NCI-H526 (cell line): ENCODE measurements at regions not wholly inside any gene's neighbourhood (a gene's known extent, or its start where the extent isn't known, plus 50 kb on each side); places are given as distances from the start of the nearest gene placed in this dataset.

ENCODE experiments used
- DNase-seq, 2 experiments: peaks; one replicate each; lab custom pipeline; 2025; lab: John Stamatoyannopoulos, UW

- DNase-seq, result no peak
These were observed 149.5 kb downstream of the PCSK1 start for GRCh38 chr5:96283589-96283988.

GRCh38 chr5:96282020-96282419 is 151.0 kb downstream of the PCSK1 start:
- no peak for DNase-seq

- DNase-seq, result no peak
These were observed 152.1 kb downstream of the PCSK1 start for GRCh38 chr5:96280946-96281393.

DNA sequence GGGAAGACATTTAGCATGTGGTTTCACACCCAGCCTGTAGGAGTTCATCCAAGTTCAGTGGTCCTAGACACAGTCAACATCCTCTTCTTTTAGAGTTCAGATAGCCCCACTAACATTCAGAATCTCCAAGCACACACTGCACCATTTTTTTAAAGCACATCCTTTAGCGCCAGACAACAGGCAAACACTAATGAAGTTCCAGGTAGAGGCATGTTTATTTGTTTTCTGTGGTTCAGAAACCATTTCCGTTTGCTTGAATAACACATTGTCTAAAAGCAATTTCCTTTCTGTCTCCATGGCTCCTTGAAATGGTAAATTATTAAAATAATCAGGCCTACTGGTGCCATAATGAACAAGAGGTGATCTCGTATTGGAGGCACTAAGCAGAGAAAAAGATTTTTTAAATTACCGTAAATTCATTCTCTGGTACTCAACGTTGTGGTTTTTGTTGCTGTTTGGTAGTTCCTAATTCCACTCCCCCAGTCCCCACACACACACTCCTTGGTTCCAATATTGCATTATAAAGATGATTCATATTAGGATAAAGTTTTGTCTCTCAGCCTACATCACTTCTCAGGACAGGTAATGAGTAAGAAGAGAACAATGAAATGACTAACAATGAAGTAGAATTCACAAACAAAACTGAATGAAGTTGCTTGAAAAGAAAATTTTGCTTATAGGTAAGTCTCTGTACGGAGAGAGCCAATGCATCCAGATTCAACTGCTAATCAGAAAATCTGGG is 153.1 kb downstream of the PCSK1 start:
- DNase-seq, result no peak

DNA sequence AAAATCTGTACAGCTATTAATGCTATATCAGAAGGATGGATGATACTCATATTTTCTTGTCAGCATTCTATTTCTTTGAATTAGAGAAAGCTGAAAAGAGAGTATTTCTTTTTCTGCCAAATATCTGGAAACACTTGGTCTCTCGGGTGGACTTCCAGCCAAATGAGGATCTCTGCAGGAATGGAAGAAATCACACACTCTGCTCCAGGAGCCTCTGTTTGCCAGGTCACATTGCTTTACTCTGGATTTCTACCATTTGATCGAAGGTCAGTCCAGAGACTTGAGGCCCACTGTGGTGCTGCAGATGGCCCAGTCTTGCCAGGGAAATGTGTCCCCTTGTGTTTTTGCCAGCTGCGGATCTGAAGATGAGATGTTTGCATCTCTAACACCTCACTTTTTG is 154.1 kb downstream of the PCSK1 start:
- no peak for DNase-seq

- DNase-seq, result no peak
These were observed 158.0 kb downstream of the PCSK1 start for GRCh38 chr5:96275051-96275450.

DNA sequence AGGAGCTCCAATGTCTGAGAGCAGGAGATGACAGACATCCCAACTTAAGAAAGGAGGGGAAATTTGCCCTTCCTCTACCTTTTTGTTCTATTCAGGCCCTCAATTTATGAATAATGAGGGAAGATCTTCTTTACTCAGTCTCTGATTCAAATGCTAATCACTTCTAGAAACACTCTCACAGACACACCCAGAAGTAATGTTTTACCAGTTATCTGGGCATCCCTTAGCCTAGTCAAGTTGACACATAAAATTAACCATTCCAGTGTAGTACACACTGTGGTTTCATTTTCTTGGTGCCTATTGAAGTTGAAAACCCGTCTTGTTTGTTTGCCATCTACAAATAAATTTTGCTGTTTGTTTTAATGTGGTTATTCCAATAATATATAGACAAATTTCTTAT is 167.6 kb downstream of the PCSK1 start:
- DNase-seq, result no peak

- DNase-seq, result no peak
These were observed 169.0 kb downstream of the PCSK1 start for GRCh38 chr5:96264047-96264446.

GRCh38 chr5:96262105-96262504 is 170.9 kb downstream of the PCSK1 start:
- no peak for DNase-seq

GRCh38 chr5:96260009-96260408 is 173.0 kb downstream of the PCSK1 start:
- no peak for DNase-seq

DNA sequence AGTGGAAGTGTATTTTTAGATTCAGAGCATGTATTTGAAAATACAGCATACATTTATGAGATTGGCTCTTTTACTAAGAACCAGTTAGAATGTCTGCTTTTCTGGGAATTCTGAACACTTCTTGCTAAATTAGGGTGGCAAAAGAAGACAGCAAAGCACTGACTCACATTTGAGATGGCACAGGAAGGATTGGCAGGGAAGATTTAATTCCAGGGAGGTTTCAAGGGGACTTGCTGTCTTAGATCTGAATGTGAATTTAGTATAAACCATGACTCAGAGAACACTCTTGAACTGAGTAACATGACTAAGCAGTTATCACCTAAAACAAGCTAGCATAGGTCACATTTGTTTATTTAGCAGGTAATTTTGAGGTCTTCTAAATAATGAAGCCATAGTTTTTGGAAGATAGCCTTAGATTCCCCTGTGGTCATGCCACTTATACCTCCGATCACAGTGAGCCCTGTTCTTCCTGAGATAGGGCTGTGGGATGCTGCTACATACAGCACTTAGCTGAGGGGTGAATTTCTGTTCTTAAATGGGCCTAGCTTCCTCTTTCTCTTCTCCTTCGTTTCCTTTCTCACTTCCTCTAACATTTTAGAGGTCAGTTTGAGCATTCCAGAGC is 173.8 kb downstream of the PCSK1 start:
- no peak for DNase-seq

DNA sequence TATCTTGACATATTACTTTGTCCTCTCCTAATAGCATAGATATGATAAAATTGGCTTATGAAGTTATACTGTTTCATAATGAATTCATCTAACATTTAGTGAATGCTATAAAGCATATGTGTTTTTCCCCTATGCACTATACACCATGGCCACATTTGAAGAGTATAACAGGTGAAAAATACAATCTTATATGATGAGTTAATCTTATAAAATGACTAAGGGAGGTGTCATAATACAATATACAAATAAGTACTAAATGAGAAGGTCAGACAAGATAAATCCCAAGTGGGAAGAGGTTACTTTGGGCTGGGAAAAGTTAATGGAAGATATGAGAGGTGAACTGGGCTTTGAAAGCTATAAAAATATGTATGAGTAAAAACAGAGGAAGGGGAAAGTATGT is 174.4 kb downstream of the PCSK1 start:
- DNase-seq, result no peak

DNA sequence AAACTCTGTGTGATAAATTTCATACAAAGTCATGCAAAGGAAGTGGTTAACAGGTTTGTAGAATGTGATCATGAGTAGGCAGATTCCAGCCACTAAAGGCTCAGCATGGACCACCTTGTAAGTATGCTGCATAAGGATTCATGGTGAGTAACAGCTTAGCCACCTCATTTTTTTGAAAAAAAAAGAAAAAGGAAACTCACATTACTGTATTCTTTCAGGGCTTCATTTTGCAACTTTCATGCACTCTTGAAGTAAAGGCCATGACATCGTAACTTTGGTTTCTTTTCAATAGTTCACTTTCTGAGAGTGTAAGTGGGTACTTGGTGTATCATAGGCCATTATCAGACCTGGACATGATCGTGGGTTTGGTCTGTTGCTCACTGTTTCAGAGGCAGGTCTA is 175.1 kb downstream of the PCSK1 start:
- DNase-seq, result no peak

DNA sequence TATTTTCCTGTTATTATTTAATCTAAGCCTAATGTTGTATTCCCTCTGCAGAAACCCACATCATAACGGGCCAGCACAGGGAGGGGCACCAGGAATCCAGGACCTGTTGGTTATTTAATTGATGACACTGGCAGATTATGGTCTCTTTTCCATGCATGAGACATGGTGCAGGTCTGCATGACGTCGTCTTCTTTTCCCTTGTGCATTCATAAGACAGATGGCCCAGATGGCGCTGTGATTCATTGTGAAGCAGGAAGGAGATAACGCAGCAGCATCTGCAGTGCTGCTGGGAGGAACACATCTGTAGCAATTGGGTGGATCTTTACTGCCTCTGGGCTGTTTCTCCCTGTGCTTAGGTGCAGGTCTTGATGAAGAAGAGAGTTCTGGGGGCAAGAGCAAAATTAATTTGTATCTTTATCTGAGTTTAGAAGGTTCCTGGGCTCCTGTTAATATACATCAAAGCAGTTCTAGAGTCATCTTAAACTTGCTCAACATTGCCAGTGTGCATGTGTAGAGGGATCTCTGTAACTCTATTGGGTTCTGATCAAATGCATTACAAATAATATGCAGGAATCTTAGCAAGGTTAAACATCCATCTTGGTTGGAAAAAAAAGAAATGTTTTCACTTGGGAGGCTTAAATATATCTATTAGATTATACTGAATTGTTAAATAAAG is 176.1 kb downstream of the PCSK1 start:
- peak in 1 of 2 experiments; percentile 1 for DNase-seq

DNA sequence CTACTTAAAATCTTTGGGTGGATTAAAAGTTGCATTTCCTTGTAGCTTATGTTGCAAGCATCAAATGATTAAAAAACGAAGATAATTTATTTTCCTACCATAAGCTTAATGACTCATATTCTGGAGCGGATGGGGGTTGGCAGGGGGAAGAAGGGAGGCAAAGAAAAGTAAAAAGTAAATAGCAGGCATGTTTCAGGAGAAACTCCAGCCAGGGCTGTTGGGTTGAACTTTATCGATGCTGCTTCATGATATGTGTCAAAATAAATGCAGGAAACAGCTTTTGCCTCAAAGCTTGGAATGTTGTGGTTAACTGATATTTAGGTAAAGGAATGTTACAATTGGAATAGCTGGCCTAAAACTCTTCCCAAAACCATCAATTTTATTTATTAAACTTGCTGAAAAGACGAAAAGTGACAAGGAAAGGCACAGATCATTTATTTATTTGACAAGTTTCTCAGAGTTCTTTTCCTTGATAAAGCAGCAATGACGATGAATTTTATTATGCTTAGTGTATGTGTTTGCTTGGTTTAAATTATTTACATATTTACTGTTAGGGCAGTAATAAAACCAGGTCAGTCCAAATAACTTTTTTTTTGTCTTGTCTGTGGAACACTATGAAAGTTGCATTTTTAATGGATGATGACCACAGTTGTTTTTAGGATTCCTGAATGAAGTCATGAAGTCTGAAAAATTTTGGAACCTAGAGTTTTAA is 177.9 kb downstream of the PCSK1 start:
- DNase-seq, result no peak

DNA sequence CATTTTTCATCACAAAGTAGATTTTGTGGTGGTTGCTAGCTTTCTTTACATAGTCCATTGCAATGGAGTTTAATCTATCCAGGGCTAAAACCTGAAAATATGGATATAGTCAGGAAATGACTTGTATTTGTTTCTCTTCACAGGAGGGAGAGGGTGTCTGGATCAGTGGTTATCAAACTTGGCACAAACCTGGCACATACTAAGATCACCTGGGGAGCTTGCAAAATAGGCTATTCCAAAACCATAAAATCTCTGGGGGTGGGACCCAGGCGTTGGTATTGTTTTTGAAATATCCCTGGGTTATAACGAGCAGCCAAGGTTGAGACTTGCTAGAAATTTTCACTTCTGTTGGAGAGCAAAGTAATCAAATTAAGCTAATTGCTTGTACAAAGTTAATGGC is 179.9 kb downstream of the PCSK1 start:
- DNase-seq, result no peak

DNA sequence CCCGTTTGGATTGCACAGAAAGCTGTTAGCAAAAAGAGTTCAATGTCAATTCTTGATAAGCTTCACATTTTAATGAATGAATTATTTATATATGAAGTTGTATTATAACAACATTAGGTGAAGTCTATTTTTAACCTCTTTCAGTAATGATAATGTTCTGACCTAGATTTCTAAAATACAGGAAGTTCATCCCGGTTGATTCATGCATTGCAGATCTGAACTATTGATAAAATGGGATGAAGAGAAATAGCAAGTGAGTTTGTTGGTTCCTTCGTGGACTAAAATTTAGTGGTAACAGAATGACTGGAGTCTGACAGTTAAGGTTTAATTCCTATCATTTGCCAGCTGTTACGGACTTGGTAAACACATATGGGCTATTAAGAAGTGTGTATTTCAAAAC is 180.5 kb downstream of the PCSK1 start:
- no peak for DNase-seq

GRCh38 chr5:96250782-96251181 is 182.3 kb downstream of the PCSK1 start:
- DNase-seq, result no peak

DNA sequence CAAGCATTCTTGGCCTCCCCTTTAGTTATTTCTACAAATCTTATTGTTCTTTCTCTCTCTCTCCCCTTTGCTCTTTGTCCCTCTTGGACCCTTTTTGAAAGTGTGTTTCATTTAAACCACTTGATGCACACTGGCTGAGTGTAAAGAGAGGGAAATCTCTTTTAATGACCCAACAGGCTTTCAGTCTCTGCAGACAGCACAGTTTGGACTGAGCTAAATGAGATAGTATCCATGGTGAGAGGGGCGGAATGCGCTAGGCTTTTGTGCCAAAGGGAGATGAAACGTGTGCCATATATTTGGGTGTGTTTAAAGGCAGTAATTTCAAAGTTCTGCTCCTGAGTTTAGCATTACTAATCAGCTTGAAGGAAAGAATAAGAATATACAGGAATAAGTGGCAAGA is 184.9 kb downstream of the PCSK1 start:
- DNase-seq, result no peak

DNA sequence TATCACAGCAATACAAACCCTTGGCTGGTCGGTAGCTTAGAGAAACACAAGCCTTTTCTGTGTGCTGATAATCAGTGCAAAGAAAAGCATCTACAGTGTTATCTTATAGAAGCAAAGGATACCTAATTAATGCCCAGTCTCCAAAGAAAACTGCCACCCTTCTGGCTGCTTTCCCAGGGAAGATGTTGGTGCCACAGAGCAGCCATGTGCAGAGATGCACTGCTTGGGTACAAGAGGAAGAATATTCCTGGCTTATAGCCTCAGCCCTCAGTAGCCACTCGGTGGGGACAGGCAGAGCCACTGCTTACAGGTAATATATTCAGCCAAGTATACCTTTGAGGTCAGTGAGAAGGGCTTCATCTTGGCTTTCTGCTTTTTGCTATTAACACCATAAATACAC is 185.3 kb downstream of the PCSK1 start:
- DNase-seq, result no peak

DNA sequence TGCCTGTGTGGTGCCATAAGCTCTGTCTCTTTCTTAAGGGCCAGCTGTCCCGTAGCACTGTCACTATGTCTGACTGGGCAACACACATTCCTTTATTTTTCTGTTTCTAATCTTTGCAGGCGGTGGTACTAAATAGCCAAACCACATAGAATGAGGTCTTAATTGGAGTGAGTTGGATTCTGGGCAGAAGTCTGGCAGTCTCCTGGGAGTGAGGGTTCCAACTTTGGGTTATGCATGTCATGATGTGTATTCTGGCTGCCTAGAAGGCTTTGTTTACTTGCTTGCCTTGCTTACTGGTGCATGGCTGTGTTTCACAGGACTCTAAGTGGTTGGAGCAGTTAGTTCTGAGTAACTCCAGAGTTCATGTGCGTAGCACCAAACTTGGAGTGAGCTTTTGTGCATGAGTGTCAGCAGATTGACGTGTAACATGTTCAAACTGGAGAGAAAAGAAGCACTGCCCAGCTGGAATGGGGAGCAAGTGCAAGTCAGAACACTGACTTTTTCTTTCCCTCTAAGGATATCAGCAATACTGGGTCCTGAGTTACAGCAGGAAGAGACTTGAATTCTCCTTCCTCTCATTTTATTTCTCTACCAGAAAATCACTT is 185.8 kb downstream of the PCSK1 start:
- DNase-seq, result peak; percentile 2 to 8
